ENCODE measurements at regions not wholly inside any gene's neighbourhood (a gene's known extent, or its start where the extent isn't known, plus 50 kb on each side); places are given as distances from the start of the nearest gene placed in this dataset.

- TF ChIP-seq CTCF (IDR thresholded peaks at IDR 0.05; ENCODE audit: control extremely low read depth in 1 of 3, insufficient read depth in 1 of 3, low read depth in 1 of 3, low read length in 3 of 3), result no peak
- no peak for TF ChIP-seq KDM4A (IDR thresholded peaks at IDR 0.05; ENCODE audit: low read depth, low read length, severe bottlenecking)
Measured at GRCh38 chr9:7509576-7510145, 289.9 kb downstream of the DMAC1 start (continued).

All from H1 (cell line).